Mesenchymal stem cell (in vitro differentiated cells and primary cell): ENCODE measurements at regions not wholly inside any gene's neighbourhood (a gene's known extent, or its start where the extent isn't known, plus 50 kb on each side); places are given as distances from the start of the nearest gene placed in this dataset.

Experiments
- DNase-seq: peaks from one replicate; pipeline ENCODE4 v3.0.0-alpha.2; 2013
- H2AFZ ChIP-seq: one replicate; pipeline ENCODE4 v1.6.1; 2013; ENCODE audit warnings: low read depth, mild to moderate bottlenecking, control low read depth, inconsistent platforms, low read length, moderate library complexity
- H2AK5ac ChIP-seq: 2 replicates; pipeline ENCODE4 v1.6.1; 2013; ENCODE audit warnings: low read length, moderate library complexity, mild to moderate bottlenecking, inconsistent platforms; ENCODE audit not compliant: severe bottlenecking
- H2BK120ac ChIP-seq: one replicate; pipeline ENCODE4 v1.6.1; 2013; ENCODE audit warnings: low read depth, mild to moderate bottlenecking, inconsistent platforms, low read length, moderate library complexity
- H2BK12ac ChIP-seq, 2 experiments: one replicate each; pipeline ENCODE4 v1.6.1; 2013; ENCODE audit warnings: inconsistent platforms in 2 of 2, low read length in 2 of 2, mild to moderate bottlenecking in 2 of 2, moderate library complexity in 2 of 2, control low read depth in 1 of 2
- H2BK15ac ChIP-seq: one replicate; pipeline ENCODE4 v1.6.1; 2013; ENCODE audit warnings: mild to moderate bottlenecking, low read depth, inconsistent platforms; ENCODE audit not compliant: poor library complexity, severe bottlenecking
- H2BK5ac ChIP-seq: 2 replicates; pipeline ENCODE4 v1.6.1; 2013; ENCODE audit warnings: low read depth, mild to moderate bottlenecking, low read length, control low read depth, inconsistent platforms; ENCODE audit not compliant: poor library complexity, severe bottlenecking
- H3K14ac ChIP-seq, 2 experiments: one replicate each; pipeline ENCODE4 v1.6.1; 2013; ENCODE audit warnings: inconsistent platforms in 2 of 2, low read length in 2 of 2, control low read depth in 1 of 2, mild to moderate bottlenecking in 1 of 2, moderate library complexity in 1 of 2
- H3K18ac ChIP-seq, 2 experiments: one replicate each; pipeline ENCODE4 v1.6.1; 2013; ENCODE audit warnings: inconsistent platforms in 2 of 2, low read length in 2 of 2, control low read depth in 1 of 2, low read depth in 1 of 2, mild to moderate bottlenecking in 1 of 2
- H3K23ac ChIP-seq, 2 experiments: one replicate each; pipeline ENCODE4 v1.6.1; 2013; ENCODE audit warnings: inconsistent platforms in 2 of 2, low read length in 2 of 2, mild to moderate bottlenecking in 2 of 2, moderate library complexity in 2 of 2, control low read depth in 1 of 2
- H3K27ac ChIP-seq: 2 replicates; pipeline ENCODE4 v1.5.1; 2013; ENCODE audit warnings: mild to moderate bottlenecking, moderate library complexity, low read length, control low read depth, inconsistent platforms; ENCODE audit not compliant: poor library complexity, severe bottlenecking
- H3K27me3 ChIP-seq, 2 experiments: 2 replicates each; pipeline versions ENCODE4 v1.6.1 to v1.7.0; 2013; ENCODE audit warnings: low read length in 2 of 2, mild to moderate bottlenecking in 2 of 2, moderate library complexity in 2 of 2, control low read depth in 1 of 2, inconsistent platforms in 1 of 2; ENCODE audit not compliant: control insufficient read depth in 1 of 2, insufficient read depth in 1 of 2
- H3K36me3 ChIP-seq, 2 experiments: 2 replicates each; pipeline versions ENCODE4 v1.6.1 to v1.7.0; 2013; ENCODE audit warnings: low read length in 2 of 2, control low read depth in 1 of 2, inconsistent platforms in 1 of 2, low read depth in 1 of 2, mild to moderate bottlenecking in 1 of 2; ENCODE audit not compliant: insufficient read depth in 2 of 2, control insufficient read depth in 1 of 2
- H3K4ac ChIP-seq, 2 experiments: one replicate each; pipeline ENCODE4 v1.6.1; 2013; ENCODE audit warnings: inconsistent platforms in 2 of 2, low read length in 2 of 2, mild to moderate bottlenecking in 2 of 2, moderate library complexity in 2 of 2, control low read depth in 1 of 2, low read depth in 1 of 2
- H3K4me1 ChIP-seq: 2 replicates; pipeline ENCODE4 v1.6.1; 2013; ENCODE audit warnings: low read depth, low read length, control low read depth; ENCODE audit not compliant: control insufficient read depth, insufficient read depth
- H3K4me2 ChIP-seq: 2 replicates; pipeline ENCODE4 v1.6.1; 2013; ENCODE audit warnings: low read length, mild to moderate bottlenecking, inconsistent platforms; ENCODE audit not compliant: poor library complexity, severe bottlenecking
- H3K4me3 ChIP-seq, 2 experiments: 2 replicates each; pipeline versions ENCODE4 v1.5.1 to v1.7.0; 2013; ENCODE audit warnings: low read length in 2 of 2, mild to moderate bottlenecking in 2 of 2, control low read depth in 1 of 2, low read depth in 1 of 2; ENCODE audit not compliant: insufficient read depth in 1 of 2
- H3K79me1 ChIP-seq: replicated peaks from 2 replicates; pipeline ENCODE4 v1.6.1; 2013; ENCODE audit warnings: mild to moderate bottlenecking, control low read depth, low read length, inconsistent platforms; ENCODE audit not compliant: poor library complexity, severe bottlenecking
- H3K9ac ChIP-seq: 2 replicates; pipeline ENCODE4 v1.7.0; 2013; ENCODE audit warnings: mild to moderate bottlenecking, low read length, moderate library complexity
- H3K9me3 ChIP-seq: 2 replicates; pipeline ENCODE4 v1.7.0; 2013; ENCODE audit warnings: mild to moderate bottlenecking, low read length; ENCODE audit not compliant: control insufficient read depth
- H4K8ac ChIP-seq: one replicate; pipeline ENCODE4 v1.6.1; 2013; ENCODE audit warnings: inconsistent platforms, mild to moderate bottlenecking, low read length, moderate library complexity
- H4K91ac ChIP-seq: one replicate; pipeline ENCODE4 v1.6.1; 2013; ENCODE audit warnings: mild to moderate bottlenecking, low read length, inconsistent platforms
- WGBS: methylation state at CpG from one replicate; pipeline ENCODE4 v1.1.7; 2013; ENCODE audit warnings: mixed read lengths; 5-methylcytosine and 5-hydroxymethylcytosine counted together

- Histone ChIP-seq H3K18ac (no peak overlapping the region), H2BK5ac (no peak overlapping the region), H2BK15ac (no peak overlapping the region), H2AK5ac (no peak overlapping the region), H2AFZ (no peak overlapping the region), H3K27ac (no peak overlapping the region), H4K8ac (no peak overlapping the region), H3K4me1 (peaks cover 5% of the 10 kb centered on the region), H3K9ac (no peak overlapping the region), H3K4me2 (no peak overlapping the region), H2BK12ac (no peak overlapping the region), H4K91ac (no peak overlapping the region), H3K14ac (no peak overlapping the region), H3K27me3 (no peaks in the 10 kb centered on the region), H2BK120ac (no peak overlapping the region), H3K36me3 (no peaks in the 10 kb centered on the region), H3K4ac (no peak overlapping the region), H3K79me1 (no peaks in the 10 kb centered on the region), H3K9me3 (no peaks in the 10 kb centered on the region), H3K23ac (no peak overlapping the region), H3K4me3 (no peak overlapping the region)
- 33% methylated on average over 2 of the region's 2 CpGs for WGBS
- DNase-seq, result peak; percentile 15
Observed at GRCh38 chr12:93199831-93200236, 177.9 kb upstream of the NUDT4 start.

GRCh38 chr12:93200291-93200917 lies 177.3 kb upstream of the NUDT4 start:
- no peak overlapping the region for H3K4me2 ChIP-seq
- no peak overlapping the region for H3K9ac ChIP-seq
- no peak overlapping the region for H3K4ac ChIP-seq
- no peak overlapping the region for H2AK5ac ChIP-seq
- H4K8ac ChIP-seq, result no peak overlapping the region
- no peak overlapping the region for H4K91ac ChIP-seq
- no peak overlapping the region for H3K27ac ChIP-seq
- peak; percentile 24 for DNase-seq
- no peak overlapping the region for H2AFZ ChIP-seq
- peaks cover 5% of the 10 kb centered on the region for H3K4me1 ChIP-seq
- H2BK5ac ChIP-seq, result no peak overlapping the region
- WGBS, result 82% methylated on average over 6 of the region's 7 CpGs
- H3K18ac ChIP-seq, result no peak overlapping the region
- no peak overlapping the region for H3K23ac ChIP-seq
- no peak overlapping the region for H2BK12ac ChIP-seq
- H3K36me3 ChIP-seq, result no peaks in the 10 kb centered on the region
- no peak overlapping the region for H3K14ac ChIP-seq
- H3K4me3 ChIP-seq, result no peak overlapping the region
- H2BK15ac ChIP-seq, result no peak overlapping the region
- no peaks in the 10 kb centered on the region for H3K79me1 ChIP-seq
- H2BK120ac ChIP-seq, result no peak overlapping the region
- H3K9me3 ChIP-seq, result no peaks in the 10 kb centered on the region
- no peaks in the 10 kb centered on the region for H3K27me3 ChIP-seq

DNA sequence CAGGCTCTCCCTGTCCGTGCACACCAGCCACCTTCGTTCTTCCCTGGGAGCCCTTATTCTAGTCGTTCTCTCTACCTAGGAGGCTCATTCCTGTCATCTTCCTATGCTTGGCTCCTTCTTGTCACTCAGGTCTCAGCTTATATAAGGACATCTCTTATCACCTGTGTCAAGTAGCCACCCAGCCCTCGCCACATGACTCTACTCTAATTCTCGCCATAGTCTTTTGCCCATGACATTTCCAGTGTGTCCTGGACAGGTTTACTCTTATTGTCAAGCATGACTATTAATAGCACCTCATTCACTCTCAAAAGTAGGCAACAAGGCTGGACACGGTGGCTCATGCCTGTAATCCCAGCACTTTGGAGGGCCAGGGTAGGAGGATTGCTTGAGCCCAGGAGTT lies 175.7 kb upstream of the NUDT4 start:
- Histone ChIP-seq H2BK15ac (no peak overlapping the region), H2BK12ac (no peak overlapping the region), H3K9me3 (no peaks in the 10 kb centered on the region), H3K27me3 (no peaks in the 10 kb centered on the region), H2BK120ac (no peak overlapping the region), H4K8ac (no peak overlapping the region), H3K4me1 (peaks cover 5% of the 10 kb centered on the region), H3K9ac (no peak overlapping the region), H3K4me2 (no peak overlapping the region), H2BK5ac (no peak overlapping the region), H3K23ac (no peak overlapping the region), H2AK5ac (no peak overlapping the region), H2AFZ (no peak overlapping the region), H4K91ac (no peak overlapping the region), H3K4ac (no peak overlapping the region), H3K18ac (no peak overlapping the region), H3K36me3 (no peaks in the 10 kb centered on the region), H3K14ac (no peak overlapping the region), H3K79me1 (no peaks in the 10 kb centered on the region), H3K4me3 (no peak overlapping the region), H3K27ac (no peak overlapping the region)
- WGBS, result 96% methylated on average over 6 of the region's 6 CpGs
- no peak for DNase-seq

DNA sequence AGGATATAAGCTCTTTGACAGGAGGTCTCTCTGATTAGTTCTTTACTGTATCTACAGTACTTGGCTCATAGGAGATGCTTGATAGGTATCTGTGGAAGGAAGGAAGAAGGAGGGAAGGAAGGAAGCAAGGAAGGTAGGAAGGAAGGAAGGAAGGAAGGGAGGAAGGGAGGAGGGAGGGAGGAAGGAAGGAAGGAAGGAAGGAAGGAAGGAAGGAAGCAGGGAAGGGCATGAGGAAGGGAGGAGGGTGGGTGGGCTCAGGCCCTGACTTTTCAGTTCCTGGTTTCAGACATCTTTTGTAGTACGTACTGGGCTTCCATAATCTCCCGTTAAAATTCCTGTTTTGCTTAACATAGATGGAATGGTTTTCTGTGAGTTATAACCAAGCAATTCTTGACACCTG lies 175.0 kb upstream of the NUDT4 start:
- Histone ChIP-seq H2BK15ac (no peak overlapping the region), H3K23ac (no peak overlapping the region), H2BK12ac (no peak overlapping the region), H3K9ac (no peak overlapping the region), H2BK120ac (no peak overlapping the region), H3K27me3 (no peaks in the 10 kb centered on the region), H3K4ac (no peak overlapping the region), H4K8ac (no peak overlapping the region), H3K4me1 (peaks cover 5% of the 10 kb centered on the region), H2AK5ac (no peak overlapping the region), H2BK5ac (no peak overlapping the region), H3K4me2 (no peak overlapping the region), H3K79me1 (no peaks in the 10 kb centered on the region), H4K91ac (no peak overlapping the region), H3K36me3 (no peaks in the 10 kb centered on the region), H2AFZ (no peak overlapping the region), H3K9me3 (no peaks in the 10 kb centered on the region), H3K14ac (no peak overlapping the region), H3K4me3 (no peak overlapping the region), H3K18ac (no peak overlapping the region), H3K27ac (no peak overlapping the region)
- no peak for DNase-seq
- no CpG with 5 or more reads among the region's 2 CpGs for WGBS
